HG02623 (cell line): ENCODE measurements at regions not wholly inside any gene's neighbourhood (a gene's known extent, or its start where the extent isn't known, plus 50 kb on each side); places are given as distances from the start of the nearest gene placed in this dataset.

Experiments used
- ATAC-seq: cut with Tn5 transposase; IDR thresholded peaks from one replicate; pipeline ENCODE4 v1.9.1; 2021; ENCODE audit warnings: moderate library complexity; ENCODE audit not compliant: unreplicated experiment

DNA sequence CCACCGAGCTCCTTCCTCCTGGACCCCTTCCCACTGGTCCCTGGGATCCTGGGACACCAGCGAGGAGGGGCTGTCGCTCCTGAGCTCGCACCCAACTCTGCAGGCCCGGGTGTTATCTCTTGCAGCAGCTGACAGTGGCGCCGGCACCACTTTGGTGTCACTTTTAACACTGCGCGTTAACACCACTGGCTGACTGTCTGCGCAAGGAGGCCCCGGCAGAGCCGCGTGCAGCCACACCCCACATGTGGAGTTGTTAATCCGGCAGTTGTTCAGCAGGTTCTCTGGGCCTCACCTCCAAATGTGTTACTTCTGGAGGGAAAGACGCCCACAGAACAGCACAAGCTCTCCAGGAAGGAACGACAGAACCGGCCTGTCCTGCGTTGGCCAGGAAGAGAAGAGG lies 155.0 kb upstream of the GLI2 start:
- ATAC-seq, result no peak

DNA sequence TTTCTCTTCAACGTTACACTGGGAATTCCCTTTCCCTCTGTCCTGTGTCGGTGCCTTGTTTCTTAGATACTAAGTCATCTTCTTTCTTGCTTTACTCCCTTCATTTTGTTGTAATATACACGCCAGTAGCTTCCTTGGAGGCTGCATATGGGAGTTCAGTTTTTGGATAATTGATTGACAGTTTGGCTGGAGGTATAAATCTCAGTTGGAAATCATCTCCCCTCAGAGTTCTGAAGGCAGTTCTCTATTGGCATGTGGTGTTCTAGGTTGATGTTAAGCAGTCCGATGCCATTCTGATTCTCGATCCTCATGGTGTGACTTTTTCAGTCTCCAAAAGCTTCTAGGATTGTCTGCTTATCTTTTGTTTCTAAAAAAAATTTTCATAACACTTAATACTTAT lies 152.5 kb upstream of the GLI2 start:
- ATAC-seq, result no peak

DNA sequence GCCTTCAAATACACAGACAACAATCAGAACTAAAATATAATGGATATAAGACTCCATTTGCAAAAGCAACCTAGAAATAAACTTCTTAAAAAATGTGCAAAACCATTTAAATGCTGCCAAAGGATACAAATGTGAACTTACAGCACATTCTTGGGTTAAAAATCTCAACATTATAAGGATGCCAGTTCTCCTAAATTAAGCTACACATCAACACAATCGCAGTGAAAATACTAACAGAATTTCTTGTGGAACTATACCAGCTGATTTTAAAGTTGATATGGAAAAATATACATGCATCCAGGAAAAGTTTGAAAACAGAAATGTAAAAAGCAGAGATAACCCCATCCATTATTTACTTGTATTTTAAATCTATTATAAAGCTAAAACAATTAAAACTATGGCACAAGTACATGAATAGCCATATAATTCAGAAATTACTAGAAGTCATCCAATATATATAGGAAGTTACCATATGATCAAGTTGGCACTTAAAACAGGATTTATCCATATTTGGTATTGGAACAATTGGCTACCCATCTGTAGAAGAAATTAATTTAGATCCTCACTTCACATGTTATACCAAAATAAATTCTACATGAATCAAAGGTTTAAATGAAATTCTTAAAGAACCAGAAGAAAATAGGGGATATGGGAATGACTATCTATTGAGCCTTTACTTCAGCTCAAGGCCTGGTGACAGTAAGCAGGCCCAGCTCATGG lies 151.7 kb upstream of the GLI2 start:
- ATAC-seq, result no peak

DNA sequence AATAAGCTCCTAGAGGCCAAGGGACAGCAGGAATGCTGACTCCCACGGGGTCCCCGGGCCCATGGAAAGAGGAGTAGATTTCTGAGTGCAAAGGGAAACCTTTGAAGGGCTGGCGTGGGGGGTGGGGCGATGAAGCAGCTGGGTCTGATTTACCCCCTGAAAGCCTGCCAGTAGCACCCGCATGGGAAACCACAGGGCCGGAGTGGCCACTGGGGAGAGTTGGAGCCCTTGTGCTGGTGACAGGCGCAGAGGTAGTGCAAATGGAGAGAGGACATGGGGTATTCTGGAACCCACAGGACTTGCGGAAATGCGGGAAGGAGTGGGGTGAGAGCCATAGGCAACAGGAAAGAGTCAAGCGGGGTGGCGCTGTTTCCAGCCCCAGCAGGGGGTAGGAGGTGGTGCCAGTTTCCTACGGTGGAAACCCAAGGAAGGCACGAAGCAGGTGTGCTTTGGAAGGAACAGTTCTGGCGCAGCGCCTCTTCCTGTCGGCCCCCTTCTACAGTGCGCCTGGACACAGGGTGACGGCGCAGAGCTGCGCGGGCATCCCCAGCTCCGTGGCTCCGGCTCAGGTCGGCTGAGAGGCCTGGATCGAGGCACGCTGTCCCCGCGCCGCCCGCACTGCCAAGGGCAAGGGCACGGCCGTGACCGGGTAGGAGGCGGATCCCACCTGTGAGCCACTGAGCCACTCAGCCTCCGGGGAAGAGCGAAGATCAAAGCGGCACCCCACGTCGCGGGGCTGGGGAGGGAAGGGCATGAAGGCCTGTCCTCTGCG lies 149.0 kb upstream of the GLI2 start:
- no peak for ATAC-seq

DNA sequence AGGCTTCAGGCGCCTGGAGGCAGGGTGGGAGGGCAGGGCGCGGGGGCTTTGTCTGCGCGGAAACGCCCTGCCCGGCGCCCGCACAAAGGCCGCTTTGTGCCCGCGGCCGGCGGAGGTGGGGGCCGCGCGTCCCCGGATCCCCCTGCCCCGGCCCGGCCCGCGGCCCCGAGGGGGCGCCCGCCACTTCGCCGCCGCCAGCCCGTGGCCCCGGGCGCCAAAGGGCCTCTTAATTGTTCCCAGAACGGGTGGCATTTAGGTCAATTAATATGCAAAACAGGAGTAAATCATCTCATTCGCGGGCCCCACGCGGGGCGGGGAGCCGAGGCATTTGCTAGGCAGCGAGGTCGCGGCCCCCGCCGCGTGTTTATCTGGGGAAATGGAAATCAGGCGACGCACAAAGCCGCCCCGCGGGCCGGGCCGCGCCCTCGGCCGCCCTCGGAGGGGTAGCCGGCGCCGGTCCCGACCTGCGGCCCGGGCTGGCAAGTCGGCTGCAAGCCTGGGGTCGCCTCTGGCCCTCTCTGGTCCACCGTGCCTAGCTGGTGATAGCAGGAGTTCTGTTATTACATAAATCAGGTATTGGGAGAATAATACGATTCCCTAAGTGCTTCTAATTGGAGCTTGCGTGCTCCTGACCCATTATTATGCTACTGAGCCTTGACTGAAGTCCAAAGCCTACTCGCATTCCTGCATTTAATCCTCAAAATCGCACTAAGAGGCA lies 148.2 kb upstream of the GLI2 start:
- ATAC-seq, result no peak

DNA sequence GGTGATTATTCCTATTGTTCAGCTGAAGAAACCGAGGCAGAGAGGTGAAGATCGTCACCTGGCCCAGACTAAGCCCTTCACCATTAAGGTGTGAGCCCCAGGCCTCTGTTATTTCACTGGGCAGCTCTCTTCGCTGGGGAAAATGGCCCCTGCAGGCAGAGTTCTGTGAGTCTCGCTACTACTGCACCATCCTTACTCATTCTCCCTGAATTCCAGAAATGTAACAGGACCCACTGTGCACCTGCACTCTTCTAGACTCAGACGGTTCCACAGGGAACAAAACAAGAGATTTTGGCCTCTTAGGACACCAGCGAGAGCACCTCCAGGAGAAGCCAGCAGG lies 147.7 kb upstream of the GLI2 start:
- no peak for ATAC-seq

DNA sequence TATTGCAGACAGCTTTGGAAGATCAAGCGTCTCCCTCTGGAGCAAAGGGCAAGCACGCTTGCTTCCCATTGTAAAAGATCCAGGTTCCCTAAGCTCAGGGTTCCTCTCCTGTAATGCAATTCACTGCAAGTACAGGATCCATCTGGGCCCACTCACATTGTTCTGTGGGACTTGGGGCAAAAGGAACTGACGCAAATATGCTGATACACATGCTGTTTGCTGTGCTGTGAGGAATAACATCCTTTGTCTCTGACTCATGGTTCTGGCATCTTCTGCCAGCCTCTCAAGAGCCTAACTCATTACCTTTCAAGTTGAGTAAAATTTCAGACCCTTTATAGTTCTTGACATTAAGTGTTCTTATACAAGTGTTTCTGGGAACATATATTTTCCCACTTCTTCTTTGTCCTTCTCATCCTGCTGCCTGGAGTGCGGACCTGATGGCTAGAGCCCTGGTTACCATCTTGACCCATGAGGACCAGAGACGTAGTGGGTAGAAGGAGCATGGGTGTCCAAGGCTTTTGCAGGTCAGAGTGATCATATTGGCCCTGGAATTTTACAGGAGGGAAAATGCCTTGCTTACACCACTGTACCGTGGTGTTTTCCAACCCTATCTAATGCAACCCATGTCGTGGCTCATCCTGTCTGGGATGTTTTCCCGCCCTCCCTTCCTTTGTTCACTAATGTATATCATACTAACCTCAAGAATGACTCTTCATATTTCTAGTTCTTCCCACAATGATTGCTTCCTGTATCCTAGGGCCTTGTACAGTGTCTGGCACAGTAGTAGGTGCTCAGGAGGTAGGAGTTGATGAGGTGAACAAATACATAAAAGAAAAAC lies 145.7 kb upstream of the GLI2 start:
- no peak for ATAC-seq

DNA sequence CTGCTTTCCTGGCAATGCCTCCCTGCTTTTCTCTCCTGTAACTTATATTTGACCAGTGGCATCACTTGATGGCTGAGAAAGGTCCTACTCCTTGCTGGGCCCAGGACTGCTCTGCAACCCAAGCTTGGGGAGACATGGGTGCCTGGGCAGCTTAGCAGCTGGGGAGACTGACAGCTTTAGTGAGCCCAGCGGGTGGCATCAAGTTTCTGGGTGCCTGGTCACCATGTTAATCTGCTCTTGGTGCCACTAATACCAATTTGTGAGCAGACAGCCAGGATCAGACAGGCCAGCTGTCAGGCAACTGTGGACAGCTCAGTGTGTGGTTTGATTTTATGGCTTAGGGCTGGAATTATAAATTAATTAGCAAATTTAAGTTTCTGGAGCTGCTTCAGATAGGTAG lies 144.8 kb upstream of the GLI2 start:
- no peak for ATAC-seq

DNA sequence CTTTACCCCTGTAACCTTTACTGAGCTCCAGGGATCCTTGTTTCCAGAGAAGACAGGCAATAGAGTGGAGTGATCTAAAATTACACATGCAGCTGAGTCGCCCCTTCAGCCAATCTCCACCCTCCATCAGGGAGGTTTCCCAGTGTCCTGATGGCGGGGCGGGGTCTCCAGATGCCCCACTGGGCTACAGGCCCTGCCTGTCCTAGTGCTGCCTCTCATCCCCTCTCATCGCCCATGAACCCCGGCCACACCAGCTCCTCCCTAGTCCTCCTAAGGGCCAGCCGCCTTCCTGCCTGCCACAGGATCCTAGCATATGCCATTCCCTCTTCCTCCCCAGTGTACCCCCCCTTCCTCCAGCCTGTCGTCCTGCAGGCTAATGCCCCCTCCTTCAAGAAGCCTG lies 144.1 kb upstream of the GLI2 start:
- no peak for ATAC-seq

DNA sequence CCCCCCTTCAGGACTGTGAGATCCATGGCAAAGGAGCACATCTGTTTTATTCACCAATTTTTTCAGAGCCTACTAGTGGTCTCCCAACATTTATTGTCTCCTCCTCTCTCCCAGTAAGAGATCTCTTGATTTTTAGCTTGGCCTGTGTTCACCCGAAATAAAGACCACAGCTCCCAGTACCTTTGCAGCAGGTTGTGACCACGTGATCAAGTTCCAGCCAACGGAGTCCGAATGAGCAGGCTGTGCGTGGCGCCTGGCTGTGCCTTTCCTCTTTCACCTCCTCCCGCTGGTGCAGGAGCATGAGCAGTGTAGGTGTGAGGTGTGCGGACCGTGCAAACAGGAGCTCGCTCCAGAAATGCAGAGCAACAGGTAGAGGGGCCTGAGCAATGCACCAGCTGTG lies 143.6 kb upstream of the GLI2 start:
- ATAC-seq, result no peak

DNA sequence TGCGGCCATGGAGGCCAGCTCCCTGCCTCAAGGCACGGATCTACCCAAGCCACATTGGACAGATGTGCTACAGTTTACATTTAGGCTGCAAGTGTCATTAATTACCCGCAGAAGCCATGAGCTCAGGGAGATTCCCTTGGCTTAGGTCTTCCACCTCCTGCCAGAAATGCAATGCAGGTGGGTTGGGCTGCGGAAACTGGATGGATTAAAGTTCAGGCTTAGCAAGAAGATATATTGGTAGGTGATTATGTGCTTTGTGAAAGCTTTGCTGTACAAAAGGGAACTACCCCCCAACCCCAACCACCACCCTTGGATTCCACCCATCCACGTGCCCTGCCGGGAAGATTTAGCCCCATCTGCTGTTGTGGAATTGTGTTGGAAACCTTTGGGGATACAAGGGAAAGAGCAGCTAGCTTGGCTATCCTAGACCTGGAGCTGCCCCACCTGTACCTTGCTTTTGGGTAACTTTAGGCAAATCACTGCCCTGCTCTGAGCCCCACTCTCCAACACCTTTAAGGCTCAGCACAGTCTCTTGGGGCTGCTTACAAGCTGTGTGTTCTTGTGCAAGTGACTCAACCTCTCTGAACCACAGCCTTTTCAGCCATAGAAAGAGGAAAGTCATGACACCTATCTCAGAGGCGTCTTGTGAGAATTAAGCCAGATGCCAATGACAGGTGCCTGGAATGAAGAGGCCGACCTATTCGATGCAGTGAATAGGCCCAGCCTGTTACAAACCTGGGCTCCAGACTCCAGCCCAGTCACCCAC lies 141.6 kb upstream of the GLI2 start:
- no peak for ATAC-seq

DNA sequence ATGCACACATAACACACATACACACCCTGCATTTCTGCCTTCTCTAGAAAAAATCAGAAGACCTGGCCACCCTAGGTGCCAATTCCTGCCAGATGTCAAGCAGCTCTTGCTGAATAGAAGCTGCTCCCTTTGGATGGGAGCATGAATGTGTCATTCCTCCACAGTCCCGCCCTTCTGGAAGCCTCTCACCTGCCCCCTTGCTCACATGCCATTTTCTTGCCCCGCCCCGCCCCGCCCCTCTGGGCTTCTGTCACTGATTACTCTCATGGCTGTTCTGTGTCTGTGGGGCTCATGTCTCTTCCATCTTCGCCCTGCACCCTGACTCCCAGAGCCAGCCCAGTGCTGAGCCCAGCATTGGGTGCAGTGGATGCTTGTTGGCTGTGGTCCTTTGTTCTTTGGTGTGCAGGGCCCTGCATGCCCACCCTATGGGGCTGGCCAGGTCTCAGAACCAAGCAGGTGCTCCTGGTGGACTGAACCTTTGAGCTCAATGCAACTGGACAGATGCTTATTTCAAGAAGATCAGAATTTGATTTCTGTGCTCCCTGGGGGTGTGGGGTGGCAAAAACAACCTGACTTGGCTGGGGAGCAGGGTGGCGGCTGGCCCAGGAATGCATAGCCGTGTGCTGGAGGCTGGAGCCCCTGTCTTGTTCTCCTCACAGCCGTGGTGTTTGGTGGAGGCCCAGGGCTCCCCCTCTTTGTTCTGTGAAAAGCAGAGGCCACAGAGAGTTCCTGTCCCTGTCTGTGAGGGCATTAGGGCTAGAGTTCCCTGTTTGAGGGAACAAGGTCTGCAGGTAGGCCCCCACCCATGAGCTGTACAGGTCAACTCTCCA lies 140.6 kb upstream of the GLI2 start:
- no peak for ATAC-seq

DNA sequence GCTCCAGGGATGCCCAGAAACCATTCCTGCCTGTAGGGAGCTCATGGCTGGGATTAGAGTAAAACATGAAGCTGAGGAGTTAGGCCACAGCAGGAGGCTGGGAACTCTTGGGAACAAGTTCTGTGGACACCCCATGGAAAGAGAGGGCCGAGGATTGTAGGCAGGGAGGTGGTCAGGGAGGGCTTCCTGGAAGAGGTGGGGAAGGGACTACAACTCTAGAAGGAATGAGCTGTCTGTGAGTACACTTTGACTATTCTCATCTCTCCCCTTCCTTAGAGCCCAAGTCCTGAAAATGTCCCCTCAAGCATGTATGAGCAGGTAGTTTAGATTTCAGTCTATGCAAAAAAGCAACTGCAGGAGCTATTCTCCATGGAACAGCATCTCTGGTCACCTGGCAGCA lies 139.9 kb upstream of the GLI2 start:
- no peak for ATAC-seq

DNA sequence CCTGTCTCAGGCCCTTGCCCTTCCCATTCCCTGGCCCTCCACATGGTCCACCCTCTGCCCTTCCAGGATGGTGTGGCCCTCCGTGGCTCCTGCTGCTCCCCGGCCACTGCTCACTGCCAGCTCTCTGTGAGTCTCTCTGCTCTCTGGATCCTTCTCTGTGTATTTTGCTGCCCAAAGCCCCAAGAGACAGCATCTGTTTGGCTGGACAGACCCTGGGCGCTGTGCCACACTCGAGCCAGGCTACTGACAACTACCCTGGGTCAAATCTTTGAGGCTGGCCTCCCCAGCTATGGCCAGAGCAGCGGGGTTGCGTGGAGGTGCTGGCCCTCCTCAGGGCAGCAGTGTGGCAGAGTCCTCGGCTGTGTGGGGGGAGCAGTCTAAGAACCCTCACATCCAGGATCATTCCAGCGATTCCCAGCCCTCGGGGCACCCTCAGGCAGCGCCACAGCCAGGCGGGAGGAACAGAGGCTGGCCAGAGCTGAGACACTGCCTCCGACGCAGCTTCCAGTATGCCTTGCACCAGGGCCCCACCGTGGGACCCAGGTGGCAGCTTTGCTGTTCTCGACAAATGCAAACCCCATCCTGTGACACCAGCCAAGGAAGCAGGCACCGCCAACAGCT lies 139.4 kb upstream of the GLI2 start:
- no peak for ATAC-seq

DNA sequence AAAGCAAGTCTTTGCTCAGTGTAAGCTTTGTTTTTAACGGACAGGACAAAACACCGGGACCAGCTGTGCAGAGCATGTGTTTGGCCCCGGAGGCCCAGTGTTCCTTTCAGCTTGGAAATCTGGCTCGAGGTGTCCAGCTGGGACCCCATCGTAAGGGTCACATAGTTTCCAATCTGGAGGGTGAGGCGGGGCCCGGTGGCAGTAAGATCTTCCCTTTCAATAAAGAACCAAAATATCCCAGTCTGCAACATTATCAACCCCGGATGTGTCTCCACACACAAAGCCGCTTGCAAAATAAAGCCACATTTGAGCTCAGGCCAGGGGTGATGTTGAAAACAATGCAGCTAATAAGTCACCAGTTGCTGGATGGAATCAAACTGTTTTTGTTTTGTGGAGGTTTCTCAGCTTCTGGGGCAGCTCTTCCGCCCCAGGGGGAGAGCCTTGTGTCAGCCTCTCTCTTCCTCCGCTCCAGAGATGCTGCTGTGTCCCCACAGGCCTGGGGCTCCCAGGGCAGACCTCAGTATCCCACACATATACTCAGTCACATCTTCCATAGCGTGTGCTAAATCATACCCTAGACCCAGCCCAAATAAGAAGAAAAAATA lies 138.6 kb upstream of the GLI2 start:
- ATAC-seq, result no peak

DNA sequence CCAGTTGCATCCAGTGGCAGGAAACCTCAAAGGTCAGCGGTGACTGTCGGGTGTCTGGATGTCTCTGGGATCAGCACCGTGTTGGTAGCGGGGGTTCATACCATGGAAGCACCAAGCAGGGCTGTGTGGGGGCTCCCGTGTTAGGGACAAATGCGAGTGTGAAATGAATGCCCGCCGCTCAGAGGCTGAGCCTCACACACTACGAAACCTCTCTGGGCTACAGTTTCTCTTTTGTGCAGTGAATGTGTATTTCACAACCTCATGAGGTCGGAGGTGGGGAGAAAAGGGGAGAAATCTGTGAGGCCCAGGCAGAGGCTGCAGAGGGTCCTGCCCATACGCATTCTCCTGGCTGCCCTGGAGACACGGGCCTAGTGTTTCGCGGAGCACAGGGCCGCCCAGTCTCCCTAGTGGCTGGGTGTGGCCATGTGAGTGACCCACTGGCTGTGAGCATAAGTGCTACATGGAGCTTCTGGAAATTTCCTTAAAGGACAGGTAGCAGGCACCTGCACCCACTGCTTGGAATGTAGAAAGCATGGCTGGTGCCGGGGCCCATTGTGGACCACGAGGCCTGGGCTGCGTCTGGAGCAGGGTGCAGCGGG lies 138.0 kb upstream of the GLI2 start:
- no peak for ATAC-seq

DNA sequence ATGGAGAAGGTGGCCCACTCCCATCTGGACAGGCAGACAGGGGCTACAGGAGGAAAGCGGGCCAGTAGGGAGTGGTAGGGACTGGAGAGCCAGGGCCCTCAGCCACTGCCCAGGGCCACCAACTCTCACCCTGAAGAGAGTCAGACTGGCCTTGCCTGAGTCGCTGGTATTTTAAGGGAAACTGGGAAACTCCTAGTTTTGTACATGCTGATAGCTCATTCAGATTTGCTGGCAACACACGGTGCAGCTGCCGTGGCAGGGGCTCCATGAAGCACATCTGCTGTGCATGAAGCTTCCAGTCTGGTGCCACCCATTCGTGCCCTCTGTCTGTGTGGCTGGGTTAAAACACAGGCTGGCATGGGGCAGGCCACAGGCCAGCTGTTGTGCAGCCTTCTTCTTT lies 137.3 kb upstream of the GLI2 start:
- ATAC-seq, result no peak

DNA sequence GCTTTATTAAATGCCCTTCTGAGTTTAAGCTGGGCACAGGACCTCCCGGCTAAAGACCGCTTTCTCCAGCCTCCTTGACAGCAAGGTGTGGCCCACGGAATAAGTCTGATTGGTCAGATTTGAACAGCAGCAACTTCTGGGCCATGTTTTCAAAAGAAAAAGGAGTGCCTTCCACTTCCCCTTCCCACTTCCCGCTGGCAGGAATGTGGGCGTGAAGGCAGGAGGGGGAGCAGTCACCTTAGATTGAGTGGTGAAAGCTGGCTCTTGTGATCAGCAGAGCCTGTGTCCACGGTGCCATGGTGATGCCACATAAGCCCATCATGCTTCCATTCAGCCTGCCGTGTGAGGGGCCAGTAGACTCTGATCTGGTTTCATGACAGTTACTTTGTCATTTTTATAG lies 136.6 kb upstream of the GLI2 start:
- ATAC-seq, result no peak
